ENCODE measurements at regions not wholly inside any gene's neighbourhood (a gene's known extent, or its start where the extent isn't known, plus 50 kb on each side); places are given as distances from the start of the nearest gene placed in this dataset.
A peak's percentile ranks its signal among the peaks of the same experiment; 100 is the strongest.

DNA sequence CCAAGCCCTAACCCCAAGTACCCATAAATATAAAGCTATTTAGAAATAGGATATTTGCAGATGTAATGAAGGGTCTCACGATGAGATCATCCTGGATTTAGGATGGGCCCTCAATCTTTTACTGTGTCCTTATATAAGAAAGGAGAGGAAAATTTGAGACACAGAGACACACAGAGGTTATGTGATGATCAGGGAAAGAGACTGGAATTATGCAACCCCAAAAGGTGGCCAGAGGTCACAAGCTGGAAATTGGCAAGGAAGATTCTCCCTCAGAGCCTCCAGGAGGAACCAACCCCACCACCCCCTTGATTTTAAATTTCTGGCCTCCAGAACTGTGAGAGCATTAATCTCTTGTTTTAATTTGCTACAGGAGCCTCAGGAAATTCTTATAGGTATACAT lies 334.9 kb upstream of the PRICKLE1 start:
- H4K20me1 ChIP-seq (ENCODE audit: insufficient read depth, low read length), result no peaks in the 10 kb centered on the region
- H3K27ac ChIP-seq (ENCODE audit: low read depth, low read length), result no peak overlapping the region
- no peaks in the 10 kb centered on the region for H3K9me3 ChIP-seq (ENCODE audit: insufficient read depth, low read depth, low read length)
- no peak overlapping the region for H3K4me3 Mint-ChIP-seq (ENCODE audit: unreplicated experiment)
- H3K36me3 Mint-ChIP-seq (ENCODE audit: low read depth, unreplicated experiment), result no peaks in the 10 kb centered on the region
- no peaks in the 10 kb centered on the region for H3K79me2 ChIP-seq (ENCODE audit: insufficient read depth, low read length)
- H3K4me1 ChIP-seq (ENCODE audit: insufficient read depth, low read length), result no peaks in the 10 kb centered on the region
- peaks cover 2% of the 10 kb centered on the region for H3K27me3 Mint-ChIP-seq (ENCODE audit: low read depth, unreplicated experiment)
- peaks cover 32% of the 10 kb centered on the region for H3K4me1 Mint-ChIP-seq (ENCODE audit: low read depth, unreplicated experiment)
- H3K4me3 ChIP-seq (ENCODE audit: insufficient read depth, low read depth, low read length), result no peak overlapping the region
- FAIRE-seq (no peak), DNase-seq (ENCODE audit: low read depth) (no peak)
- H3K4me2 ChIP-seq (ENCODE audit: low read length), result no peak overlapping the region
- no peak overlapping the region for H2AFZ ChIP-seq (ENCODE audit: low read depth, low read length)
- no peaks in the 10 kb centered on the region for H3K9me3 Mint-ChIP-seq (ENCODE audit: unreplicated experiment)
- H3K36me3 ChIP-seq (ENCODE audit: insufficient read depth, low read length), result no peaks in the 10 kb centered on the region
- H3K27ac Mint-ChIP-seq (ENCODE audit: unreplicated experiment), result no peak overlapping the region
- H3K27me3 ChIP-seq (ENCODE audit: insufficient read depth, low read length), result no peaks in the 10 kb centered on the region
- no peak overlapping the region for H3K9ac ChIP-seq (ENCODE audit: low read length)
- TF ChIP-seq CTCF (IDR thresholded peaks at IDR 0.05; ENCODE audit: insufficient read depth, low read depth, low read length), result no peak
- TF ChIP-seq EZH2 (IDR thresholded peaks at IDR 0.05; ENCODE audit: insufficient read depth, low read length), result no peak

GRCh38 chr12:42923583-42923982 lies 334.0 kb upstream of the PRICKLE1 start:
- Histone ChIP-seq H3K79me2 (ENCODE audit: insufficient read depth, low read length) (no peaks in the 10 kb centered on the region), H3K27me3 (ENCODE audit: insufficient read depth, low read length) (no peaks in the 10 kb centered on the region), H3K4me1 (ENCODE audit: insufficient read depth, low read length) (no peaks in the 10 kb centered on the region), H3K4me2 (ENCODE audit: low read length) (no peak overlapping the region), H3K4me3 (ENCODE audit: insufficient read depth, low read depth, low read length) (no peak overlapping the region), H3K9me3 (ENCODE audit: insufficient read depth, low read depth, low read length) (no peaks in the 10 kb centered on the region), H2AFZ (ENCODE audit: low read depth, low read length) (no peak overlapping the region), H3K36me3 (ENCODE audit: insufficient read depth, low read length) (no peaks in the 10 kb centered on the region), H4K20me1 (ENCODE audit: insufficient read depth, low read length) (no peaks in the 10 kb centered on the region), H3K9ac (ENCODE audit: low read length) (no peak overlapping the region), H3K27ac (ENCODE audit: low read depth, low read length) (no peak overlapping the region)
- Mint-ChIP-seq H3K4me1 (ENCODE audit: low read depth, unreplicated experiment) (peaks cover 32% of the 10 kb centered on the region), H3K36me3 (ENCODE audit: low read depth, unreplicated experiment) (no peaks in the 10 kb centered on the region), H3K9me3 (ENCODE audit: unreplicated experiment) (no peaks in the 10 kb centered on the region), H3K4me3 (ENCODE audit: unreplicated experiment) (no peak overlapping the region), H3K27me3 (ENCODE audit: low read depth, unreplicated experiment) (no peaks in the 10 kb centered on the region), H3K27ac (ENCODE audit: unreplicated experiment) (no peak overlapping the region)
- DNase-seq (ENCODE audit: low read depth), result no peak
- FAIRE-seq, result no peak
- TF ChIP-seq CTCF (IDR thresholded peaks at IDR 0.05; ENCODE audit: insufficient read depth, low read depth, low read length) (no peak), EZH2 (IDR thresholded peaks at IDR 0.05; ENCODE audit: insufficient read depth, low read length) (no peak)

GRCh38 chr12:42923156-42923555 lies 333.6 kb upstream of the PRICKLE1 start:
- DNase-seq (ENCODE audit: low read depth), result no peak
- H3K4me3 ChIP-seq (ENCODE audit: insufficient read depth, low read depth, low read length), result no peak overlapping the region
- no peak overlapping the region for H3K4me3 Mint-ChIP-seq (ENCODE audit: unreplicated experiment)
- H3K9ac ChIP-seq (ENCODE audit: low read length), result no peak overlapping the region
- H3K9me3 ChIP-seq (ENCODE audit: insufficient read depth, low read depth, low read length), result no peaks in the 10 kb centered on the region
- H3K79me2 ChIP-seq (ENCODE audit: insufficient read depth, low read length), result no peaks in the 10 kb centered on the region
- TF ChIP-seq CTCF (IDR thresholded peaks at IDR 0.05; ENCODE audit: insufficient read depth, low read depth, low read length) (no peak), EZH2 (IDR thresholded peaks at IDR 0.05; ENCODE audit: insufficient read depth, low read length) (no peak)
- no peaks in the 10 kb centered on the region for H3K9me3 Mint-ChIP-seq (ENCODE audit: unreplicated experiment)
- H3K27ac ChIP-seq (ENCODE audit: low read depth, low read length), result no peak overlapping the region
- H3K4me2 ChIP-seq (ENCODE audit: low read length), result no peak overlapping the region
- no peaks in the 10 kb centered on the region for H4K20me1 ChIP-seq (ENCODE audit: insufficient read depth, low read length)
- no peaks in the 10 kb centered on the region for H3K36me3 Mint-ChIP-seq (ENCODE audit: low read depth, unreplicated experiment)
- H3K27me3 ChIP-seq (ENCODE audit: insufficient read depth, low read length), result no peaks in the 10 kb centered on the region
- peak overlapping the region; percentile 5 for H3K27ac Mint-ChIP-seq (ENCODE audit: unreplicated experiment)
- H3K36me3 ChIP-seq (ENCODE audit: insufficient read depth, low read length), result no peaks in the 10 kb centered on the region
- peaks cover 36% of the 10 kb centered on the region for H3K4me1 Mint-ChIP-seq (ENCODE audit: low read depth, unreplicated experiment)
- H3K27me3 Mint-ChIP-seq (ENCODE audit: low read depth, unreplicated experiment), result no peaks in the 10 kb centered on the region
- H3K4me1 ChIP-seq (ENCODE audit: insufficient read depth, low read length), result no peaks in the 10 kb centered on the region
- H2AFZ ChIP-seq (ENCODE audit: low read depth, low read length), result no peak overlapping the region
- FAIRE-seq, result no peak
